ENCODE measurements at regions not wholly inside any gene's neighbourhood (a gene's known extent, or its start where the extent isn't known, plus 50 kb on each side); places are given as distances from the start of the nearest gene placed in this dataset.

DNA sequence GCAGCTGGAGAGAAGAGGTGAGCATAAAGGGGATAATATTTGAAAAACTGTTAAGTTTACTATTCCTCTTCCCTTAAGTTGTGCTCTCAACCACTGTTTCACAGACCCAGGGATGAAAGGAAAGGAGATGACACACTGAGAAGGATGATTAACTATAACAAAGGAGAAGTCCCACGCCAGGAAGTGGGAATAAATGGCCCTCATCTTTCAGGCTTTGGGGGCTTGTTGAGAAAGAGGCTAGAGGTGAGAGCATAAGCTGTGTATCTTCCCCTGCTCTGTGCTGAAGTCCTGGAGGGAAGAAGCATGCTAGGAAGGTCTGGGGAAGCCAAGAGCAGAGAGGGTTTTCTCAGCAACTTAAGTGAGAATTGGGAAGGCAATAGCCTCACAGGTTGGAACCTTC, 399.1 kb upstream of the ATP5MC3 start:
- TF ChIP-seq, protein P1, sequence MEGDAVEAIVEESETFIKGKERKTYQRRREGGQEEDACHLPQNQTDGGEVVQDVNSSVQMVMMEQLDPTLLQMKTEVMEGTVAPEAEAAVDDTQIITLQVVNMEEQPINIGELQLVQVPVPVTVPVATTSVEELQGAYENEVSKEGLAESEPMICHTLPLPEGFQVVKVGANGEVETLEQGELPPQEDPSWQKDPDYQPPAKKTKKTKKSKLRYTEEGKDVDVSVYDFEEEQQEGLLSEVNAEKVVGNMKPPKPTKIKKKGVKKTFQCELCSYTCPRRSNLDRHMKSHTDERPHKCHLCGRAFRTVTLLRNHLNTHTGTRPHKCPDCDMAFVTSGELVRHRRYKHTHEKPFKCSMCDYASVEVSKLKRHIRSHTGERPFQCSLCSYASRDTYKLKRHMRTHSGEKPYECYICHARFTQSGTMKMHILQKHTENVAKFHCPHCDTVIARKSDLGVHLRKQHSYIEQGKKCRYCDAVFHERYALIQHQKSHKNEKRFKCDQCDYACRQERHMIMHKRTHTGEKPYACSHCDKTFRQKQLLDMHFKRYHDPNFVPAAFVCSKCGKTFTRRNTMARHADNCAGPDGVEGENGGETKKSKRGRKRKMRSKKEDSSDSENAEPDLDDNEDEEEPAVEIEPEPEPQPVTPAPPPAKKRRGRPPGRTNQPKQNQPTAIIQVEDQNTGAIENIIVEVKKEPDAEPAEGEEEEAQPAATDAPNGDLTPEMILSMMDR (IDR thresholded peaks at IDR 0.05) = no peak
- no peak for TF ChIP-seq POLR2A (IDR thresholded peaks at IDR 0.05)
